ENCODE measurements at regions not wholly inside any gene's neighbourhood (a gene's known extent, or its start where the extent isn't known, plus 50 kb on each side); places are given as distances from the start of the nearest gene placed in this dataset.

GRCh38 chr15:62968699-62969098 lies 73.8 kb upstream of the TPM1 start:
- DNase-seq: no peak

GRCh38 chr15:62969442-62970089 lies 73.0 kb upstream of the TPM1 start:
- no peak for DNase-seq

- no peak for DNase-seq
Observed at GRCh38 chr15:62972814-62973213, 69.7 kb upstream of the TPM1 start.

GRCh38 chr15:62975515-62975914 lies 67.0 kb upstream of the TPM1 start:
- DNase-seq: no peak

- DNase-seq: no peak
Observed at GRCh38 chr15:62976301-62976881, 66.2 kb upstream of the TPM1 start.

- DNase-seq: no peak
Observed at GRCh38 chr15:62977952-62978811, 64.4 kb upstream of the TPM1 start.

GRCh38 chr15:62979252-62979651 lies 63.3 kb upstream of the TPM1 start:
- no peak for DNase-seq

GRCh38 chr15:62981071-62981470 lies 61.5 kb upstream of the TPM1 start:
- no peak for DNase-seq

- DNase-seq: no peak
Observed at GRCh38 chr15:62983956-62984355, 58.6 kb upstream of the TPM1 start.

GRCh38 chr15:62985768-62986167 lies 56.8 kb upstream of the TPM1 start:
- DNase-seq: no peak

- DNase-seq: no peak
Observed at GRCh38 chr15:62986948-62987347, 55.6 kb upstream of the TPM1 start.

GRCh38 chr15:62988701-62989100 lies 53.8 kb upstream of the TPM1 start:
- DNase-seq: no peak

- DNase-seq: no peak
Observed at GRCh38 chr15:62989366-62990055, 53.0 kb upstream of the TPM1 start.

- DNase-seq: no peak
Observed at GRCh38 chr15:62991698-62992097, 50.8 kb upstream of the TPM1 start.

GRCh38 chr15:62992302-62992701 lies 50.2 kb upstream of the TPM1 start:
- DNase-seq: no peak

Data from NCI-H1048 (cell line).